ENCODE measurements at regions not wholly inside any gene's neighbourhood (a gene's known extent, or its start where the extent isn't known, plus 50 kb on each side); places are given as distances from the start of the nearest gene placed in this dataset.

- no peak for DNase-seq
Measured at GRCh38 chr1:61519631-61520030, 205.3 kb downstream of the TM2D1 start.

GRCh38 chr1:61518670-61519400, 206.1 kb downstream of the TM2D1 start:
- no peak for DNase-seq

- DNase-seq, result no peak
Measured at GRCh38 chr1:61517345-61517744, 207.6 kb downstream of the TM2D1 start.

DNA sequence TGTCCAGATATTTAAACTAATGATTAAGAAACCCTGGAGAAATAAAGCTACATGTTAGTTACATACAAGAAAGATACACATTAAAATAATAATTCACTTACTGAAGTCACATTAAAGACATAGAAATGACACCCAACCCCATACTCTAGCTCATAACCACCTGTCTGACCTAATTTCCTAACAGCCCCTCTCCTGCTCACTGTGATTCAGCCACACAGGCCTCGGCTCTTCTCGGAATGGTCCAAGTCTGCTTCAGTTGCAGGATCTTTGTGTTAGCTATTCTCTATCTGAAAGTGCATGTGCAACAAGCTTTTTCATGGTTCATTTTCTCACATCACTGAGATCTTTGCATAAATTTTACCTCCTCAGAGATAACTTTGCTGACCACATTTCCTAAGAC, 209.8 kb downstream of the TM2D1 start:
- no peak for DNase-seq

All from stimulated activated CD4-positive, alpha-beta T cell treated with anti-CD3 and anti-CD28 coated beads, Interleukin-1b, Interleukin-23, amount 100 ng/mL, for 48 hours (primary cell).